SK-N-SH treated with all-trans-retinoic acid at 6 μM for 48 hours (cell line): ENCODE measurements at regions not wholly inside any gene's neighbourhood (a gene's known extent, or its start where the extent isn't known, plus 50 kb on each side); places are given as distances from the start of the nearest gene placed in this dataset.

Experiments used
- ATAC-seq: fragments of 200-7000 bp; cut with Tn5 transposase; 3 replicates; pipeline ENCODE4 v1.9.1; 2020; ENCODE audit warnings: mild to moderate bottlenecking, moderate library complexity
- ARNTL ChIP-seq: fragments of 450-650 bp; formaldehyde crosslinking; IDR thresholded peaks from 2 replicates; pipeline ENCODE4 v1.5.0; 2020; ENCODE audit warnings: low read depth, mild to moderate bottlenecking, moderate library complexity, borderline replicate concordance
- BACH2 ChIP-seq: fragments of 250-450 bp; sonication (Bioruptor Pico); IDR thresholded peaks from 2 replicates; pipeline ENCODE4 v1.9.0; 2021; ENCODE audit warnings: mild to moderate bottlenecking, borderline replicate concordance
- ESRRG ChIP-seq: fragments of 250-450 bp; sonication (Bioruptor Pico); IDR thresholded peaks from 2 replicates; pipeline ENCODE4 v1.6.1; 2021; ENCODE audit warnings: mild to moderate bottlenecking
- GLIS3 ChIP-seq: fragments of 250-450 bp; sonication (Bioruptor Pico); IDR thresholded peaks from 2 replicates; pipeline ENCODE4 v1.5.0; 2020; ENCODE audit warnings: mild to moderate bottlenecking, moderate library complexity
- ISL1 ChIP-seq: fragments of 250-450 bp; sonication (Bioruptor Pico); IDR thresholded peaks from 2 replicates; pipeline ENCODE4 v2.1.2; 2022; ENCODE audit warnings: mild to moderate bottlenecking, moderate library complexity
- OSR1 ChIP-seq: fragments of 250-450 bp; sonication (Bioruptor Pico); IDR thresholded peaks from 2 replicates; pipeline ENCODE4 v1.8.0; 2022; ENCODE audit warnings: moderate library complexity, mild to moderate bottlenecking, inconsistent platforms
- PPARA ChIP-seq: fragments of 250-450 bp; sonication (Bioruptor Pico); IDR thresholded peaks from 2 replicates; pipeline ENCODE4 v1.5.0; 2020; ENCODE audit warnings: mild to moderate bottlenecking, borderline replicate concordance
- RARB ChIP-seq: fragments of 250-450 bp; sonication (Bioruptor Pico); IDR thresholded peaks from 2 replicates; pipeline ENCODE4 v1.8.0; 2021; ENCODE audit warnings: mild to moderate bottlenecking, moderate library complexity
- SNAI2 ChIP-seq: fragments of 250-450 bp; sonication (Bioruptor Pico); IDR thresholded peaks from 2 replicates; pipeline ENCODE4 v1.5.0; 2020; ENCODE audit warnings: mild to moderate bottlenecking, moderate library complexity
- ZC3H10 ChIP-seq: fragments of 250-450 bp; sonication (Bioruptor Pico); IDR thresholded peaks from 2 replicates; pipeline ENCODE4 v1.5.1; 2021; ENCODE audit warnings: mild to moderate bottlenecking, moderate library complexity
- ZFP3 ChIP-seq: fragments of 250-450 bp; sonication (Bioruptor Pico); IDR thresholded peaks from 2 replicates; pipeline ENCODE4 v1.5.0; 2020; ENCODE audit warnings: mild to moderate bottlenecking, moderate library complexity
- ZFP30 ChIP-seq: fragments of 450-650 bp; formaldehyde crosslinking; IDR thresholded peaks from 2 replicates; pipeline ENCODE4 v1.5.0; 2022; ENCODE audit warnings: mild to moderate bottlenecking, moderate library complexity
- ZNF565 ChIP-seq: fragments of 450-650 bp; formaldehyde crosslinking; conservative IDR thresholded peaks from 2 replicates; pipeline ENCODE4 v1.5.0; 2020; ENCODE audit warnings: low read depth, mild to moderate bottlenecking, moderate library complexity
- ZNF70 ChIP-seq: fragments of 450-650 bp; formaldehyde crosslinking; IDR thresholded peaks from 2 replicates; pipeline ENCODE4 v1.5.0; 2020; ENCODE audit warnings: mild to moderate bottlenecking, moderate library complexity
- ZNF8 ChIP-seq: fragments of 450-650 bp; formaldehyde crosslinking; IDR thresholded peaks from 2 replicates; pipeline ENCODE4 v1.5.0; 2020; ENCODE audit warnings: mild to moderate bottlenecking, moderate library complexity
- TF ChIP-seq, protein P1 (sequence below): fragments of 250-450 bp; sonication (Bioruptor Pico); IDR thresholded peaks from 2 replicates; pipeline ENCODE4 v1.5.1; 2021; ENCODE audit warnings: mild to moderate bottlenecking, moderate library complexity
- TF ChIP-seq, protein P2 (sequence below): fragments of 250-450 bp; sonication (Bioruptor Pico); IDR thresholded peaks from 2 replicates; pipeline ENCODE4 v1.8.0; 2021; ENCODE audit warnings: low read depth, mild to moderate bottlenecking, moderate library complexity, borderline replicate concordance
- TF ChIP-seq, protein P3 (sequence below): fragments of 250-450 bp; sonication (Bioruptor Pico); IDR thresholded peaks from 2 replicates; pipeline ENCODE4 v1.5.1; 2020; ENCODE audit warnings: low read depth, mild to moderate bottlenecking, moderate library complexity
- TF ChIP-seq, protein P4 (sequence below): fragments of 250-450 bp; sonication (Bioruptor Pico); IDR thresholded peaks from 2 replicates; pipeline ENCODE4 v1.8.0; 2020; ENCODE audit warnings: mild to moderate bottlenecking, moderate library complexity, borderline replicate concordance

DNA sequence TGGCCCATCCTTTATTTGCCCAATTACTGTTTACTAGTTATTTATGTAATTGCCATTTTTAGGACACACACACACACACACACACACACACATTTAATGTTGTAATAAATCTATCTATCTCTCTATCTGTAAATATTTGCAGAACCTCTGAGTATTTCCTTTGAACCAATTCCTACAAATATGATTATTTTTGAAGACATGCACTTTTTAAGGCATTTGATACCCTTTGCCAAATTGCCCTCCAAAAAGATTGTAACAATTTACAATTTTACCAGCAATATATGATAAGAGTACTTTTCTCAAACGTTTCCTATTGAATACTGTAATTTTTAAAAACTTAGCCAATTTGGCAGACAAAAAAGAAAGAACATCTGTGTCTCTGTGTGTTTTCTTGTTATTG lies 143.8 kb upstream of the FOXF1 start (continued):
- TF ChIP-seq, protein P1, sequence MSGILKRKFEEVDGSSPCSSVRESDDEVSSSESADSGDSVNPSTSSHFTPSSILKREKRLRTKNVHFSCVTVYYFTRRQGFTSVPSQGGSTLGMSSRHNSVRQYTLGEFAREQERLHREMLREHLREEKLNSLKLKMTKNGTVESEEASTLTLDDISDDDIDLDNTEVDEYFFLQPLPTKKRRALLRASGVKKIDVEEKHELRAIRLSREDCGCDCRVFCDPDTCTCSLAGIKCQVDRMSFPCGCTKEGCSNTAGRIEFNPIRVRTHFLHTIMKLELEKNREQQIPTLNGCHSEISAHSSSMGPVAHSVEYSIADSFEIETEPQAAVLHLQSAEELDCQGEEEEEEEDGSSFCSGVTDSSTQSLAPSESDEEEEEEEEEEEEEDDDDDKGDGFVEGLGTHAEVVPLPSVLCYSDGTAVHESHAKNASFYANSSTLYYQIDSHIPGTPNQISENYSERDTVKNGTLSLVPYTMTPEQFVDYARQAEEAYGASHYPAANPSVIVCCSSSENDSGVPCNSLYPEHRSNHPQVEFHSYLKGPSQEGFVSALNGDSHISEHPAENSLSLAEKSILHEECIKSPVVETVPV (CRISPR knock-in tag), result no peak
- TF ChIP-seq RARB (CRISPR knock-in tag), result no peak
- TF ChIP-seq GLIS3, result no peak
- TF ChIP-seq, all 23 proteins: peak for 0

DNA sequence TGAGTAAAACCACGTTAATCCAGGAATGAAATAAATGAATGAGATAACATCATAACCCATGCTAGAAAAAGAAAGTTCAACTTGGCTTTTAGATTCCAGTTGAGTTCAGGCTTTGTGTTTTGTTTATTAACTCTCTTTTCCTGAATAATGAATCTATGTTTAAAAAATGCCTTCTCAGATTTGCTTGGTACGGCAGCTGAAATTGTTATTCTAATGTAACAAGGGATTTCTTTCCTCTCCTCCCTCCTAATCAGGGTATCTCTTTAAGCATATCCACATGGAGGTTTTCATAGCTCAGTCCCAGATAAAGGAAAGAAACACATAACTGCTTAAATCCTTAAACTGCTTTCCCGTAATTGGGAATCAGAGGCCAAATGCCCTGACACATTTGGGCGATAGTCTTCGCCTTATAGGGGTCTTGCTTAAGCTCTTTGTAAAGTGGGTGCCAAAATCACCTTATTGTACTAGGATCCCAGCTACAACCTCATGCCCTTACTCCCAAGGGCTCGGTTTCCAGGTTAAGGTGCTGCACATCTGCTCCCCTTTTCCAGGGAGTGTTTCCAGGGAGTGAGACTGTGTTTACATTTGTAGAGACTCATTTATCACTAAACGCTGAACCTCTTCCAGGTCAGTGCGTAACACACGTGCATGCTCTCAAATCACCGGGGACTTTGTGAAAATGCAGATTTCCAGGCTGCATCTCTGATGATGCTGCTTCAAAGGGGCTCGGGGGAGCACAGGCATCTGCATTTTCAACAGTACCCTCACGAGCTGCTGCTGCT lies 142.8 kb upstream of the FOXF1 start:
- no peak for ATAC-seq
- no peak for TF ChIP-seq ESRRG (CRISPR knock-in tag)
- TF ChIP-seq ZNF8 (CRISPR knock-in tag), result no peak
- no peak for TF ChIP-seq ARNTL (CRISPR knock-in tag)
- TF ChIP-seq, protein P2, sequence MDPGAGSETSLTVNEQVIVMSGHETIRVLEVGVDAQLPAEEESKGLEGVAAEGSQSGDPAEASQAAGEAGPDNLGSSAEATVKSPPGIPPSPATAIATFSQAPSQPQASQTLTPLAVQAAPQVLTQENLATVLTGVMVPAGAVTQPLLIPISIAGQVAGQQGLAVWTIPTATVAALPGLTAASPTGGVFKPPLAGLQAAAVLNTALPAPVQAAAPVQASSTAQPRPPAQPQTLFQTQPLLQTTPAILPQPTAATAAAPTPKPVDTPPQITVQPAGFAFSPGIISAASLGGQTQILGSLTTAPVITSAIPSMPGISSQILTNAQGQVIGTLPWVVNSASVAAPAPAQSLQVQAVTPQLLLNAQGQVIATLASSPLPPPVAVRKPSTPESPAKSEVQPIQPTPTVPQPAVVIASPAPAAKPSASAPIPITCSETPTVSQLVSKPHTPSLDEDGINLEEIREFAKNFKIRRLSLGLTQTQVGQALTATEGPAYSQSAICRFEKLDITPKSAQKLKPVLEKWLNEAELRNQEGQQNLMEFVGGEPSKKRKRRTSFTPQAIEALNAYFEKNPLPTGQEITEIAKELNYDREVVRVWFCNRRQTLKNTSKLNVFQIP (CRISPR knock-in tag), result no peak
- TF ChIP-seq ZNF565 (CRISPR knock-in tag), result no peak

DNA sequence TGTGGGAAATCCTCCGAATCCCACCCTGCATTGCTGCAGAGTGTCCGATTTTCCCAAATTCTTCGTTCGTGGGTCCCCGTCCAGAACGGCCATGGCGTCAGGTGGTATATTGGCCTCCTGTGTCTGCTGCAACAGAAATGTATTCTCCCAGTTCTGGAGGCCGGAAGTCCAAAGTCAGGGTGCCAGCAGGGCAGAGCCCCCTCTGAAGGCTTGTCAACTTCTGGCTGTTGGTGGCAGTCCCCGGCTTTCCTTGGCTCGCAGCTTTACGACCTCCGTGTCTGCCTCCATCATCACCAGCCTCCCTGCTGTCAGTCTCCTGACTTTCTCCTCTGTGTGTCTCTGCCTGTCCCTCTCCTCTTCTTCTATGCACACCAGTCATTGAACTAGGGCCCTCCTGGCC lies 142.1 kb upstream of the FOXF1 start:
- ATAC-seq, result no peak
- TF ChIP-seq PPARA (CRISPR knock-in tag), result no peak
- TF ChIP-seq, protein P3, sequence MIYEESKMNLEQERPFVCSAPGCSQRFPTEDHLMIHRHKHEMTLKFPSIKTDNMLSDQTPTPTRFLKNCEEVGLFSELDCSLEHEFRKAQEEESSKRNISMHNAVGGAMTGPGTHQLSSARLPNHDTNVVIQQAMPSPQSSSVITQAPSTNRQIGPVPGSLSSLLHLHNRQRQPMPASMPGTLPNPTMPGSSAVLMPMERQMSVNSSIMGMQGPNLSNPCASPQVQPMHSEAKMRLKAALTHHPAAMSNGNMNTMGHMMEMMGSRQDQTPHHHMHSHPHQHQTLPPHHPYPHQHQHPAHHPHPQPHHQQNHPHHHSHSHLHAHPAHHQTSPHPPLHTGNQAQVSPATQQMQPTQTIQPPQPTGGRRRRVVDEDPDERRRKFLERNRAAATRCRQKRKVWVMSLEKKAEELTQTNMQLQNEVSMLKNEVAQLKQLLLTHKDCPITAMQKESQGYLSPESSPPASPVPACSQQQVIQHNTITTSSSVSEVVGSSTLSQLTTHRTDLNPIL (CRISPR knock-in tag), result no peak
- TF ChIP-seq, protein P4, sequence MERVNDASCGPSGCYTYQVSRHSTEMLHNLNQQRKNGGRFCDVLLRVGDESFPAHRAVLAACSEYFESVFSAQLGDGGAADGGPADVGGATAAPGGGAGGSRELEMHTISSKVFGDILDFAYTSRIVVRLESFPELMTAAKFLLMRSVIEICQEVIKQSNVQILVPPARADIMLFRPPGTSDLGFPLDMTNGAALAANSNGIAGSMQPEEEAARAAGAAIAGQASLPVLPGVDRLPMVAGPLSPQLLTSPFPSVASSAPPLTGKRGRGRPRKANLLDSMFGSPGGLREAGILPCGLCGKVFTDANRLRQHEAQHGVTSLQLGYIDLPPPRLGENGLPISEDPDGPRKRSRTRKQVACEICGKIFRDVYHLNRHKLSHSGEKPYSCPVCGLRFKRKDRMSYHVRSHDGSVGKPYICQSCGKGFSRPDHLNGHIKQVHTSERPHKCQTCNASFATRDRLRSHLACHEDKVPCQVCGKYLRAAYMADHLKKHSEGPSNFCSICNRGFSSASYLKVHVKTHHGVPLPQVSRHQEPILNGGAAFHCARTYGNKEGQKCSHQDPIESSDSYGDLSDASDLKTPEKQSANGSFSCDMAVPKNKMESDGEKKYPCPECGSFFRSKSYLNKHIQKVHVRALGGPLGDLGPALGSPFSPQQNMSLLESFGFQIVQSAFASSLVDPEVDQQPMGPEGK (CRISPR knock-in tag), result no peak
- TF ChIP-seq BACH2 (CRISPR knock-in tag), result no peak
- TF ChIP-seq ZNF70 (CRISPR knock-in tag), result no peak
- no peak for TF ChIP-seq ZNF8 (CRISPR knock-in tag)
- TF ChIP-seq GLIS3, result no peak
- no peak for TF ChIP-seq ZFP3
- no peak for TF ChIP-seq ZFP30 (CRISPR knock-in tag)
- no peak for TF ChIP-seq ZC3H10 (CRISPR knock-in tag)
- TF ChIP-seq RARB (CRISPR knock-in tag), result no peak
- TF ChIP-seq ARNTL (CRISPR knock-in tag), result no peak
- no peak for TF ChIP-seq ESRRG (CRISPR knock-in tag)
- TF ChIP-seq, protein P2 (CRISPR knock-in tag), result no peak
- TF ChIP-seq ISL1 (CRISPR knock-in tag), result no peak
- no peak for TF ChIP-seq SNAI2 (CRISPR knock-in tag)
- TF ChIP-seq OSR1, result no peak
- TF ChIP-seq, protein P1 (CRISPR knock-in tag), result no peak
